IMR-90 (cell line): ENCODE measurements at regions not wholly inside any gene's neighbourhood (a gene's known extent, or its start where the extent isn't known, plus 50 kb on each side); places are given as distances from the start of the nearest gene placed in this dataset.
A peak's percentile ranks its signal among the peaks of the same experiment; 100 is the strongest.

Experiments used
- ATAC-seq: fragments of 200-7000 bp; cut with Tn5 transposase; 2 replicates; pipeline ENCODE4 v1.9.1; 2020; ENCODE audit warnings: low read depth, mild to moderate bottlenecking, moderate library complexity
- BruUV-seq: library from RNA; stranded (reverse); fragments of 400-500 nt; replicated peaks from 2 replicates; lab custom pipeline; 2021; lab: Mats Ljungman, UMichigan
- CTCF ChIA-PET: fragments of 300-600 bp; formaldehyde crosslinking; extraction: SDS; loops from one replicate; lab custom pipeline; 2021; ENCODE audit warnings: antibody characterized with exemption; lab: Yijun Ruan, JAX
- POLR2A ChIA-PET: fragments of 300-600 bp; sonication (Branson Sonifier 250); formaldehyde crosslinking; loops from one replicate; lab custom pipeline; 2022; ENCODE audit warnings: antibody characterized with exemption; ENCODE audit not compliant: unreplicated experiment; lab: Charles Lee
- DNase-seq: peaks from one replicate; pipeline ENCODE4 v3.0.0; 2013
- H2AFZ ChIP-seq: replicated peaks from 2 replicates; pipeline ENCODE3; 2013; ENCODE audit warnings: low read length, mild to moderate bottlenecking; ENCODE audit not compliant: poor library complexity
- H2AK5ac ChIP-seq: 2 replicates; pipeline ENCODE4 v1.6.1; 2013; ENCODE audit warnings: low read depth, low read length, inconsistent platforms
- H2AK9ac ChIP-seq: replicated peaks from 2 replicates; pipeline ENCODE3; 2013; ENCODE audit warnings: mild to moderate bottlenecking, low read depth, low read length, moderate library complexity; ENCODE audit not compliant: poor library complexity
- H2BK120ac ChIP-seq: 2 replicates; pipeline ENCODE4 v1.6.1; 2013; ENCODE audit warnings: low read depth, low read length, inconsistent platforms
- H2BK15ac ChIP-seq: 3 replicates; pipeline ENCODE4 v1.6.1; 2013; ENCODE audit warnings: low read depth, low read length, inconsistent platforms
- H2BK20ac ChIP-seq: 2 replicates; pipeline ENCODE4 v1.6.1; 2013; ENCODE audit warnings: low read depth, mild to moderate bottlenecking, inconsistent platforms, low read length, moderate library complexity
- H2BK5ac ChIP-seq: 2 replicates; pipeline ENCODE4 v1.6.1; 2013; ENCODE audit warnings: mild to moderate bottlenecking, low read depth, low read length, inconsistent platforms; ENCODE audit not compliant: poor library complexity, severe bottlenecking
- H3K14ac ChIP-seq: replicated peaks from 2 replicates; pipeline ENCODE4 v1.6.1; 2013; ENCODE audit warnings: low read depth, low read length, inconsistent platforms
- H3K18ac ChIP-seq: 2 replicates; pipeline ENCODE4 v1.6.1; 2013; ENCODE audit warnings: low read depth, low read length, control low read depth
- H3K23ac ChIP-seq: 2 replicates; pipeline ENCODE4 v1.6.1; 2013; ENCODE audit warnings: low read depth, low read length, inconsistent platforms
- H3K27ac ChIP-seq: 2 replicates; pipeline ENCODE4 v1.5.1; 2013; ENCODE audit warnings: mild to moderate bottlenecking, control low read depth, low read length; ENCODE audit not compliant: insufficient read depth
- H3K27me3 ChIP-seq: 2 replicates; pipeline ENCODE4 v1.6.1; 2013; ENCODE audit warnings: low read length; ENCODE audit not compliant: control insufficient read depth, insufficient read depth
- H3K36me3 ChIP-seq: 2 replicates; pipeline ENCODE4 v1.6.1; 2013; ENCODE audit warnings: low read length, mixed read lengths; ENCODE audit not compliant: control insufficient read depth, insufficient read depth
- H3K4ac ChIP-seq: 2 replicates; pipeline ENCODE4 v1.6.1; 2013; ENCODE audit warnings: low read depth, low read length, inconsistent platforms
- H3K4me1 ChIP-seq: 2 replicates; pipeline ENCODE4 v1.6.1; 2013; ENCODE audit warnings: low read length, mixed read lengths; ENCODE audit not compliant: control insufficient read depth, insufficient read depth
- H3K4me2 ChIP-seq: 2 replicates; pipeline ENCODE4 v1.6.1; 2013; ENCODE audit warnings: low read depth, mild to moderate bottlenecking, control low read depth, low read length, moderate library complexity
- H3K4me3 ChIP-seq: 2 replicates; pipeline ENCODE4 v1.5.1; 2013; ENCODE audit warnings: low read depth, mild to moderate bottlenecking, control low read depth, low read length, moderate library complexity; ENCODE audit not compliant: insufficient read depth
- H3K56ac ChIP-seq: 2 replicates; pipeline ENCODE4 v1.6.1; 2013; ENCODE audit warnings: low read length, inconsistent platforms; ENCODE audit not compliant: insufficient read depth; ENCODE audit errors: extremely low read depth
- H3K79me1 ChIP-seq, 2 experiments: 2 replicates each; pipeline ENCODE4 v1.6.1; 2013; ENCODE audit warnings: low read length in 2 of 2, inconsistent platforms in 1 of 2, low read depth in 1 of 2
- H3K9ac ChIP-seq: 2 replicates; pipeline ENCODE4 v1.6.1; 2013; ENCODE audit warnings: low read depth, low read length, control low read depth
- H3K9me1 ChIP-seq: 2 replicates; pipeline ENCODE4 v1.6.1; 2013; ENCODE audit warnings: low read length, inconsistent platforms; ENCODE audit not compliant: insufficient read depth
- H3K9me3 ChIP-seq: 2 replicates; pipeline ENCODE4 v1.6.1; 2013; ENCODE audit warnings: low read length; ENCODE audit not compliant: control insufficient read depth, insufficient read depth
- H4K20me1 ChIP-seq: 2 replicates; pipeline ENCODE4 v1.6.1; 2013; ENCODE audit warnings: low read length, inconsistent platforms; ENCODE audit not compliant: insufficient read depth
- H4K5ac ChIP-seq: 2 replicates; pipeline ENCODE4 v1.6.1; 2013; ENCODE audit warnings: mild to moderate bottlenecking, low read depth, low read length, control low read depth
- H4K8ac ChIP-seq, 2 experiments: 2 replicates each; pipeline ENCODE4 v1.6.1; 2013; ENCODE audit warnings: low read depth in 2 of 2, low read length in 2 of 2, control low read depth in 1 of 2, inconsistent platforms in 1 of 2
- H4K91ac ChIP-seq: 2 replicates; pipeline ENCODE4 v1.6.1; 2013; ENCODE audit warnings: low read depth, low read length, inconsistent platforms; ENCODE audit not compliant: insufficient read depth
- FOS ChIP-seq: fragments of 150-350 bp; IDR thresholded peaks from 2 replicates; pipeline ENCODE4 v1.6.1; 2016; ENCODE audit warnings: low read depth, low read length
- RCOR1 ChIP-seq: IDR thresholded peaks from 2 replicates; pipeline ENCODE4 v1.6.1; 2012; ENCODE audit warnings: mild to moderate bottlenecking, low read length, improper control_type of control experiment; ENCODE audit not compliant: insufficient replicate concordance
- SMC3 ChIP-seq: fragments of 150-350 bp; IDR thresholded peaks from 2 replicates; pipeline ENCODE4 v1.6.1; 2016; ENCODE audit warnings: low read depth, mild to moderate bottlenecking, antibody characterized with exemption, low read length, moderate library complexity
- WGBS, 2 experiments: methylation state at CpG; one replicate each; pipeline versions ENCODE4 v1.1.5 to v1.1.7; 2013; ENCODE audit warnings: missing lambda C conversion rate in 2 of 2; ENCODE audit not compliant: insufficient read length in 1 of 2; ENCODE audit errors: extremely low coverage in 2 of 2; 5-methylcytosine and 5-hydroxymethylcytosine counted together
- dilution Hi-C: fragments of 300-500 bp; cut with HindIII; formaldehyde crosslinking; loops from one replicate; pipeline ENCODE4 v1.14.3; 2018; ENCODE audit warnings: low sequenced_read_pairs; ENCODE audit not compliant: unreplicated experiment
- in situ Hi-C: fragments of 300-500 bp; cut with MboI; formaldehyde crosslinking; loops from 3 replicates; pipeline ENCODE4 v1.14.3; 2019; ENCODE audit warnings: low sequenced_read_pairs, inconsistent platforms, mixed read lengths
- intact Hi-C: fragments of 100-400 bp; cut with micrococcal nuclease; formaldehyde crosslinking; loops from 2 replicates; pipeline ENCODE4 v1.10.0; 2022

DNA sequence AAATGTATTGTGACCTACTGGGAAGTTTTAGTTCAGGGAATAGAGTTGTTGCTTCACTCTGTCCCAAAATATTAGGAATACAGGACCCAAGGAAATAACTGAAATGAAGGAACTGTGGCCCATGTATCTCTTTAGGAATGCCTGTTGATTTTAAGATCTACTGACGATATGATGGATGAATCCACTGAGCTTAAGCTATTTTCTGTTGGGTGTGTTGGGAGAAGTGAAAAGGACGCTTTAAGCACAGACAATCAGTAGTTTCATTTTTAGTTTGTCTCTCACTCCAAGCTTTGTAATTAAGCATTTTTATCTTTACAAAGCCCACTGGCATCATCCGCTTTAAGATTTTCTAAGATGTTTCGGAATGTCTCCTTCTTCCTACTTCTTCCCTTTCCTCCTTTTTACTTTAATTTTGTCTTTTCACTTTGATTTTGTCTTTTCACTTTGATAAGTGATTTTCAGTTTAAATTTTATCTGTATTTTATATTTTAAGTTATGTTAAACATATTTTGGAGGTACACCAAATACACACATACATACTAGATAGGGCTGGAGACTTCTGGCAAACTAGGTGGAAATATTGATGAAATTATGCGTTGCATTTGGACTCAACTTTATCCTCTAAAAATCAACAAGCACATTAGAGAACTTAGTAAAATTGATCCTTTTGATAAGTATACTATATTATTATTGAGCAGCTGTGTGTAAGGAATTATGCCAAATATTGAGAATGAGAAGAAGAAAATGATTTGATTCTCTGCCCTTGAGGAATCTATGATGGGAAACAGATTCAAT lies 52.3 kb upstream of the USP44 start (continued):
- no peak for TF ChIP-seq SMC3

GRCh38 chr12:95601091-95601961 lies 50.0 kb upstream of the USP44 start:
- Histone ChIP-seq H3K14ac (peak overlapping the region; percentile 92), H3K36me3 (no peaks in the 10 kb centered on the region), H3K27ac (peak overlapping the region; percentile 66; the same call in 1 of the 2 replicates), H2AK5ac (peak overlapping the region; percentile 92; the same call in 1 of the 2 replicates), H4K91ac (peak overlapping the region; percentile 96), H2AFZ (no peak overlapping the region), H4K5ac (peak overlapping the region; percentile 94), H3K4me2 (peak overlapping the region; percentile 31; the same call in 1 of the 2 replicates), H3K9me3 (no peaks in the 10 kb centered on the region), H3K23ac (peak overlapping the region; percentile 87), H3K4ac (peak overlapping the region; percentile 93), H3K18ac (peak overlapping the region; percentile 77; the same call in 1 of the 2 replicates), H2BK120ac (peak overlapping the region; percentile 96), H4K8ac (peak overlapping the region; percentile 87 to 92), H2AK9ac (peak overlapping the region; percentile 46), H3K4me1 (peaks cover 15% of the 10 kb centered on the region), H2BK15ac (peak overlapping the region; percentile 95), H3K27me3 (no peaks in the 10 kb centered on the region), H2BK20ac (peak overlapping the region; percentile 96), H3K9me1 (peaks cover 16% of the 10 kb centered on the region), H3K9ac (peak overlapping the region; percentile 6; the same call in 1 of the 2 replicates), H4K20me1 (no peaks in the 10 kb centered on the region), H3K4me3 (no peak overlapping the region), H3K56ac (peak overlapping the region; percentile 83), H2BK5ac (peak overlapping the region; percentile 93), H3K79me1 (no peaks in the 10 kb centered on the region)
- intact Hi-C loops (no loop called here), in situ Hi-C loops (loop anchor here (25.0 kb wide), 1 partner anchor 611 kb away; no protein-coding TSS in a partner anchor), dilution Hi-C loops (no loop called here)
- BruUV-seq, result no TSS peak
- 79% methylated on average over 3 of the region's 6 CpGs; no CpG with 5 or more reads in 1 of the 2 experiments for WGBS, 2 experiments
- POLR2A ChIA-PET, result interaction anchor here (0.6 kb wide), 1 partner anchor 62 kb away, joined by 6 read pairs; no protein-coding TSS in a partner anchor
- CTCF ChIA-PET, result interaction anchor here (1.3 to 1.5 kb wide), 3 partner anchors 10 to 213 kb away, joined by 3 read pairs; no protein-coding TSS in a partner anchor
- peak; percentile 95 for ATAC-seq
- TF ChIP-seq SMC3 (no peak), RCOR1 (peak; percentile 12), FOS (peak; percentile 41; the same call in 1 of the 2 replicates)
- DNase-seq, result peak; percentile 94
